CD4-positive, alpha-beta T cell treated with Interleukin-15 for 4 hours (primary cell): ENCODE measurements at regions not wholly inside any gene's neighbourhood (a gene's known extent, or its start where the extent isn't known, plus 50 kb on each side); places are given as distances from the start of the nearest gene placed in this dataset.

Experiments used
- DNase-seq: peaks from one replicate; pipeline ENCODE4 v3.0.0-alpha.2; 2020; ENCODE audit warnings: low spot score

GRCh38 chr12:132424811-132425210 lies 65.1 kb upstream of the FBRSL1 start:
- DNase-seq = no peak

GRCh38 chr12:132423820-132424645 lies 65.9 kb upstream of the FBRSL1 start:
- DNase-seq = no peak

- DNase-seq = no peak
Observed at GRCh38 chr12:132423251-132423819, 66.6 kb upstream of the FBRSL1 start.

GRCh38 chr12:132422381-132423043 lies 67.4 kb upstream of the FBRSL1 start:
- no peak for DNase-seq

GRCh38 chr12:132422040-132422380 lies 67.9 kb upstream of the FBRSL1 start:
- DNase-seq = no peak

DNA sequence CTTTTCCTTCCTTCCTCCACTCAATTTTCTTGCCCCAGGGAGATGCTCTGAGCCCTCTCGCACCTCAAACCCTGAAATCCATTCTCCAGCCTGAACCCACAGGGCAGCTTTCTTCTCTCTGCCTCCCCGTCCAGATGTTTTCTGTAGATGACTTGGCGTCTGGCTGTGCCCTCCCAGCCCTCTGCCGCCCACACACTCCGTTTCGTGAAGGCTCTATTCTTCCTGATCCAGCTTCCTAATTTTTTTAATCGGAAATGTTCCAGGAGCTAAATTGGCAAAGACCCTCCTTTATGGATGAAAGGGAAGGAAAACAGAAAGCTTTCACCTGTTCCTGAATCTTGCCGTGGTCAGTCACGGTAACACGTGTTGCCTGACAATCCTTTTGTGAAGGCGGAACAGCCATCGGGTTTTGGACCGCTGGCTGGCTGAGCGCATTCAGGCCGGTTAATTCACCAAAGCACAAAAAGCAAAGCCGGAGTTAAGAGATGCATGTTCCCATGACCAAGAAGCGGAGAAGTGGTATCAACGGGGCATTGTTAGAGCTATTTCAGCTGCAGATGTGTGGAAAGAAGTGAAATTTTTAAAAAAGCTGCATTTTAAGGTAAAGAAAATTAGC lies 70.2 kb upstream of the FBRSL1 start:
- DNase-seq = no peak

- no peak for DNase-seq
Observed at GRCh38 chr12:132418393-132418925, 71.5 kb upstream of the FBRSL1 start.

DNA sequence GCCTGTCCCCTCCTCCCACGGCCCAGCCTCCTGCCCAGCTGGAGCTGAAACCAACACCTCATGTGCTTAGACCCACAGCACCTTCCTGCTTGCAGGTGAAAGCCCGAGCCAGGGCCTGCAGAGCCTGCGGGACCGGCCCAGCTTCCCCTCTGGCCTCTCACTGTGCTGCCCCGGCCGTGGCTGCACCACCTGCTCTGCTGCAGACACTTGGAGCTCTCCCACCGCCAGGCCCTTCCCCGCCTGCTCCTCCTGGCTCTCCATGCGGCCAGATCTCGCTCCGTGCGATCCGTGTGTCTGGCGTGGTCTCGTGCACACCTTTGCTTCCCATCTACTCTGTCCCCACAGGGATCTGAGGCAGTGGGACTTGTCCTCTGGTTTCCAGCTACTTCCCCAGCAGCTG lies 72.2 kb upstream of the FBRSL1 start:
- DNase-seq = no peak

GRCh38 chr12:132416827-132417226 lies 73.1 kb upstream of the FBRSL1 start:
- no peak for DNase-seq

DNA sequence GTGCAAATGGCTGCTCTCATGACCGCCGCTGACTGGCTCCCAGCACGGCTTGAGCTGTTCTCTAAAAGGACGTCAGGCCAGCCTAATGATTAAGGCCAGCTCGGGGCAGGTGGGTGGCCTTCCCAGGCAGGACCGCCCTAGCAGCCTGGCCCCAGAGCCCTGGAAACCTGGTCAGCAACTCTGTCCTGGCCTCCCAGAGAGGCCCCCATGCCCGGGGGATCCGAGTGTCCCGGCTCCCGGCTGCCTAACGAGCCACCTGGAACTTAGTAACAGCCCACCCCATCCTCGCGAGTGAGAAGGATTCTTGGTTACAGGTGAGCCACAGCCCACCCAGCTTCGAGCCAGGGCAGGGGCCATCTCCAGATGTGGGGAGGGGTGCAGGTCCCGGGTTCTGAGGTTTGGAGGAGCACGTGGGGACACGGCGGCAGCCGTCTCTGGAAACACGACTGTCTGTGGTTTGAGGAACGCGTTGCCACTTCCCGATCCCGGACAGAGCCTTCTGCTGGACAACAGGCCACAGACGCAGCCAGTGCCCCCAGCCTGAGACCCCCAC lies 73.8 kb upstream of the FBRSL1 start:
- DNase-seq = no peak

GRCh38 chr12:132415327-132416120 lies 74.4 kb upstream of the FBRSL1 start:
- DNase-seq = no peak

- peak; percentile 77 for DNase-seq
Observed at GRCh38 chr12:132414634-132415326, 75.2 kb upstream of the FBRSL1 start.

DNA sequence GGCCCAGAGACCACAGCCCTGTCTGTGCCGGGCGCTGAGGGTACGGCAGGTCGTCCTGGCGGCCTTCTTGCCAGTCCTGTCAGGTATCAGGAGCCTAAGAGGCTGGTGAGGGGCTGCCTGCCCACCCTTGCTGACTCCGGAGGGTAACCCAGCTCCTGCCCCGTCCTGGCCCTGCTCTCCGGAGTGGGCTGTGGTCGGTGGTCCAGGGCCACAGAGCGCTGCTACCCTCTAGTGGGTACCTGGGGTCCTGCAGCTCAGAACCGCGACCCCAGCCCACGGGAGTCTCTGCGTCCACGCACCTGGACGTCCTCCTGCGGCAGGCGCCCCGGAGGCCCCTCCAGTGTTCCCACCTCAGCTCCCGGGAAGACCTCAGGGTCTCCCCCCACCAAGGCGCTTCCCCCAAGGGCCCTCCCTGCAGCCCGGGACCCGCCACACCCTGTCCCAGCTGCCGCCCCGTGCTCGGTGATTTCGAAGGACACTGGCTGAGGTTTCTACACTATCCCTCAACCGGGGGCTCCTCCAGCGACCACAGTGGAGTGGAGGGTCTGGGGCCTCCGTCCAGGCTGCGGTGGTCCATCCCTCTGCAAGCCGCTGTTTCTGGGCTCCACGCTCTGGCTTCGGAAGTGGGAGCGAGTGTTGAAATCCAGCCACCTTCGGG lies 75.9 kb upstream of the FBRSL1 start:
- DNase-seq = no peak

DNA sequence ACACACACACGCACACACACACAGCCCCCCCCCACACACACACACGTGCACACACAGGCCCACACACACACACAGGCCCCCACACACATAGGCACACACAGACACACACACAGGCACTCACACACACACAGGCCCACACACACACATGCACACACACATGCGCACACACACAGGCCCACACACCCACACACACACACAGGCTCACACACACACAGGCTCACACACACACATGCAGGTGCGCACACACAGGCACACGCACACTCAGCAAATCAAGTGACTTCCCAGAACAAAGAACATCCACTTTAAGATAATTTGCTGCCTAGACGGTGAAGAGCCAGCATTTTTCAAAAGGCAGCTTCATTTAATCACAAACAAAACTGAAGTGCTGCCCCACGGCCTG lies 78.5 kb upstream of the FBRSL1 start:
- no peak for DNase-seq

DNA sequence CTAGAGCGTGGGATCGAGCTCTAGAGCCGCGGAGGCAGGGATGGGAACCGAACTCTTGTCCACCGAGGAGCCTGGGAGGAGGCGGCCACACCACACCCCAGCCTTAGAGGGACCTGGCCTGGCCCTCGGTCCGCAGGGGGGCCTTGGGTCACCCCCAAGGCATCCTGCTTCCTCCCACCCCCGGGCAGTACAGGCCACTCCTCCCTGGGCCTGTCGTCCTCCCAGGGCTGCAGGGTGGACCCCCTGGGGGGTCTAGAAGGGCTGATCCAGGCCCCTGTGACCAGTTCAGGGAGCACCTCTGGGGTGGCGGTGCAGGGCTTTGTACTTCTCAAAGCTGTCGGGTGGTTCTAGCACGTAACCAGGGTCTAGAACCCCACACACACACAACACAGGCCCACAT lies 79.1 kb upstream of the FBRSL1 start:
- no peak for DNase-seq

DNA sequence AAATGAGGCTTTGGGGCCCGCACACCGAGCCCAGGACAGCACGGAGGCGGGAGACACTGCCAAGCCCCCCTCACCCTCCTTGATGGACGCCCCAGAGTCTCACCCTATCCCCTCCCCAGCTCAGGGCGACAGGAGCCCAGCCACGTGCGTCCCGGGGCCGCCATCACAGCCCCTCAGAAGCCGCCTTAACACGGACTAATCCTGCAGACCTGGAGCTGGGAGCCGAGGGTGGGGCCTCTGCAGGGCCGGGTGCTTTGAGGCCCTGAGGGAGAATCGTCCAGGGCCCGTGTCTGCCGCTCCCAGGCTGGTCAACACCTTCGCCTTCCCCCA lies 79.7 kb upstream of the FBRSL1 start:
- no peak for DNase-seq

DNA sequence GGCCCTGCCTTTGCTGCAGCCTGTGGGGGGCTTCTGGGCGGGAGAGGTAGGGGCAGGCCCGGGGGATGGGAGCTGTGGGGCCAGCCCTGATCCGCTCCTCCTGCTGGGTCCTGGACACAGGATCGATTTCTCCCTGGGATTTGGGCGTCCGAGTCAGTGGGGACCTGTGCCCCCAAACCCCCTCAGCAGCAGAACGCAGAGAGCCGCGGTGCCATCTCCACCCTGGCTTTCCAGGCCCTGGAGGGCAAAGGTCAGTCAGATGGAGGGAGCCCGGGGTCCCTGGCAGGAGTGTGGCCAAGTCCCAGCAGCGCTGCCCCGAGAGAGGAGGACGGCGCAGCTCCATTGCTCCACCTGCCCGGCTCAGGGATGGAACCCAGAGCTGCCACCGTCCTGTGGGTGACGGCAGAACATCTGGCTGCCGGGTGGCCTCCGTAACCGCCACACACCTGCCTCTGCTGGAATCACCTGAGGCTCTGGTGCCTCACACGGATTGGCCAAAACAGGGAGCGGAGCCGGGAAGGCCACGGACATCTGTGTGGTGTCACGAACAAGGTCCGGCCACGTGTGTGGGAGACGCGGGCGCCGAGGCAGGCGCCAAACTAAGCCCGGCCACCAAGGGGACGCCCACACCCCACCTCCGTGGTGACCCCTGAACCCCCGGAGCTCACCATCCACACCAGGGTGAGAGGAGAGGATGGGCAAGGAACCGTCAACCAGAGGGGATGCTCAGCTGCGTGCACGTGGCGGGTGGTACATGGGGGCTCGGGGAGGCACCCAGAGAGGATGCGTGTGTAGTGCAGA lies 80.3 kb upstream of the FBRSL1 start:
- no peak for DNase-seq

- no peak for DNase-seq
Observed at GRCh38 chr12:132408626-132409494, 79.5 kb upstream of the GALNT9 start.

- DNase-seq = no peak
Observed at GRCh38 chr12:132407992-132408391, 78.6 kb upstream of the GALNT9 start.
